ENCODE measurements at regions not wholly inside any gene's neighbourhood (a gene's known extent, or its start where the extent isn't known, plus 50 kb on each side); places are given as distances from the start of the nearest gene placed in this dataset.

GRCh38 chr3:102676424-102676823 is 241.6 kb downstream of the ZPLD1 start:
- Mint-ChIP-seq H3K27ac (ENCODE audit: unreplicated experiment) (no peak overlapping the region), H3K27me3 (ENCODE audit: insufficient read depth, unreplicated experiment) (no peaks in the 10 kb centered on the region), H3K9me3 (ENCODE audit: unreplicated experiment) (no peaks in the 10 kb centered on the region), H3K36me3 (ENCODE audit: insufficient read depth, unreplicated experiment) (no peaks in the 10 kb centered on the region), H3K4me1 (ENCODE audit: low read depth, unreplicated experiment) (no peaks in the 10 kb centered on the region), H3K4me3 (ENCODE audit: unreplicated experiment) (no peak overlapping the region)
- no peak for DNase-seq
- intact Hi-C loops (cut with micrococcal nuclease; ENCODE audit: unreplicated experiment): loop anchor here (10.0 kb wide), 2 partner anchors 128 to 928 kb away; no protein-coding TSS in a partner anchor
- Histone ChIP-seq H3K4me1 (peaks cover 2% of the 10 kb centered on the region; the same call in 1 of the 2 replicates), H3K27me3 (replicated peaks; ENCODE audit: control insufficient read depth, insufficient read depth, low read length) (no peaks in the 10 kb centered on the region), H3K4me3 (ENCODE audit: low read depth, low read length) (no peak overlapping the region), H3K9me3 (no peaks in the 10 kb centered on the region), H3K36me3 (ENCODE audit: control insufficient read depth, insufficient read depth, low read length) (no peaks in the 10 kb centered on the region)
- no peak for TF ChIP-seq CTCF (IDR thresholded peaks at IDR 0.05; ENCODE audit: insufficient read depth in 1 of 2, low read depth in 1 of 2, low read length in 1 of 2, severe bottlenecking in 1 of 2, unreplicated experiment in 1 of 2)
- ChIA-PET POLR2A (no interaction called here), CTCF (no interaction called here)
- BruUV-seq (replicated peaks): no TSS peak

- DNase-seq: no peak
- H3K4me3 ChIP-seq (ENCODE audit: low read depth, low read length): no peak overlapping the region
- Mint-ChIP-seq H3K27me3 (ENCODE audit: insufficient read depth, unreplicated experiment) (peaks cover 2% of the 10 kb centered on the region), H3K9me3 (ENCODE audit: unreplicated experiment) (no peaks in the 10 kb centered on the region), H3K4me1 (ENCODE audit: low read depth, unreplicated experiment) (no peaks in the 10 kb centered on the region), H3K4me3 (ENCODE audit: unreplicated experiment) (no peak overlapping the region), H3K36me3 (ENCODE audit: insufficient read depth, unreplicated experiment) (no peaks in the 10 kb centered on the region), H3K27ac (ENCODE audit: unreplicated experiment) (no peak overlapping the region)
- POLR2A ChIA-PET: no interaction called here
- H3K27me3 ChIP-seq (replicated peaks; ENCODE audit: control insufficient read depth, insufficient read depth, low read length): no peaks in the 10 kb centered on the region
- BruUV-seq (replicated peaks): no TSS peak
- intact Hi-C loops (cut with micrococcal nuclease; ENCODE audit: unreplicated experiment): no loop called here
- CTCF ChIA-PET: no interaction called here
- TF ChIP-seq CTCF (IDR thresholded peaks at IDR 0.05; ENCODE audit: insufficient read depth in 1 of 2, low read depth in 1 of 2, low read length in 1 of 2, severe bottlenecking in 1 of 2, unreplicated experiment in 1 of 2): no peak
- H3K4me1 ChIP-seq: no peaks in the 10 kb centered on the region
- no peaks in the 10 kb centered on the region for H3K36me3 ChIP-seq (ENCODE audit: control insufficient read depth, insufficient read depth, low read length)
- no peaks in the 10 kb centered on the region for H3K9me3 ChIP-seq
Observed at GRCh38 chr3:102682741-102683140, 247.9 kb downstream of the ZPLD1 start.

- Mint-ChIP-seq H3K36me3 (ENCODE audit: insufficient read depth, unreplicated experiment) (no peaks in the 10 kb centered on the region), H3K9me3 (ENCODE audit: unreplicated experiment) (peaks cover 2% of the 10 kb centered on the region), H3K4me3 (ENCODE audit: unreplicated experiment) (no peak overlapping the region), H3K27me3 (ENCODE audit: insufficient read depth, unreplicated experiment) (peaks cover 2% of the 10 kb centered on the region), H3K4me1 (ENCODE audit: low read depth, unreplicated experiment) (no peaks in the 10 kb centered on the region), H3K27ac (ENCODE audit: unreplicated experiment) (no peak overlapping the region)
- ChIA-PET POLR2A (no interaction called here), CTCF (no interaction called here)
- Histone ChIP-seq H3K4me1 (no peaks in the 10 kb centered on the region), H3K36me3 (ENCODE audit: control insufficient read depth, insufficient read depth, low read length) (no peaks in the 10 kb centered on the region), H3K27me3 (replicated peaks; ENCODE audit: control insufficient read depth, insufficient read depth, low read length) (no peaks in the 10 kb centered on the region), H3K9me3 (no peaks in the 10 kb centered on the region; the same call in 1 of the 2 replicates), H3K4me3 (ENCODE audit: low read depth, low read length) (no peak overlapping the region)
- no peak for DNase-seq
- no peak for TF ChIP-seq CTCF (IDR thresholded peaks at IDR 0.05; ENCODE audit: insufficient read depth in 1 of 2, low read depth in 1 of 2, low read length in 1 of 2, severe bottlenecking in 1 of 2, unreplicated experiment in 1 of 2)
- intact Hi-C loops (cut with micrococcal nuclease; ENCODE audit: unreplicated experiment): no loop called here
- no TSS peak for BruUV-seq (replicated peaks)
Observed at GRCh38 chr3:102686792-102687191, 252.0 kb downstream of the ZPLD1 start.

All from Caco-2 (cell line).